GM12864 (cell line): ENCODE measurements at regions not wholly inside any gene's neighbourhood (a gene's known extent, or its start where the extent isn't known, plus 50 kb on each side); places are given as distances from the start of the nearest gene placed in this dataset.

Source experiments
- DNase-seq: peaks from one replicate; pipeline ENCODE4 v3.0.0-alpha.2; 2011; ENCODE audit warnings: low read depth
- H3K4me3 ChIP-seq: 2 replicates; pipeline ENCODE4 v1.5.1; 2011; ENCODE audit warnings: mild to moderate bottlenecking, low read depth, low read length, control low read depth
- TF ChIP-seq, protein P1 (sequence below): IDR thresholded peaks from 2 replicates; pipeline ENCODE4 v1.5.1; 2011; ENCODE audit warnings: low read depth, mild to moderate bottlenecking, moderate library complexity, low read length, control low read depth, inconsistent platforms; ENCODE audit errors: missing control alignments

- TF ChIP-seq, protein P1, sequence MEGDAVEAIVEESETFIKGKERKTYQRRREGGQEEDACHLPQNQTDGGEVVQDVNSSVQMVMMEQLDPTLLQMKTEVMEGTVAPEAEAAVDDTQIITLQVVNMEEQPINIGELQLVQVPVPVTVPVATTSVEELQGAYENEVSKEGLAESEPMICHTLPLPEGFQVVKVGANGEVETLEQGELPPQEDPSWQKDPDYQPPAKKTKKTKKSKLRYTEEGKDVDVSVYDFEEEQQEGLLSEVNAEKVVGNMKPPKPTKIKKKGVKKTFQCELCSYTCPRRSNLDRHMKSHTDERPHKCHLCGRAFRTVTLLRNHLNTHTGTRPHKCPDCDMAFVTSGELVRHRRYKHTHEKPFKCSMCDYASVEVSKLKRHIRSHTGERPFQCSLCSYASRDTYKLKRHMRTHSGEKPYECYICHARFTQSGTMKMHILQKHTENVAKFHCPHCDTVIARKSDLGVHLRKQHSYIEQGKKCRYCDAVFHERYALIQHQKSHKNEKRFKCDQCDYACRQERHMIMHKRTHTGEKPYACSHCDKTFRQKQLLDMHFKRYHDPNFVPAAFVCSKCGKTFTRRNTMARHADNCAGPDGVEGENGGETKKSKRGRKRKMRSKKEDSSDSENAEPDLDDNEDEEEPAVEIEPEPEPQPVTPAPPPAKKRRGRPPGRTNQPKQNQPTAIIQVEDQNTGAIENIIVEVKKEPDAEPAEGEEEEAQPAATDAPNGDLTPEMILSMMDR: no peak
- no peak overlapping the region for H3K4me3 ChIP-seq
- DNase-seq: no peak
These were observed 51.3 kb upstream of the LRRN2 start for GRCh38 chr1:204736836-204737235.

- DNase-seq: no peak
- TF ChIP-seq, protein P1: no peak
- H3K4me3 ChIP-seq: no peak overlapping the region
These were observed 53.0 kb upstream of the LRRN2 start for GRCh38 chr1:204738506-204738905.

DNA sequence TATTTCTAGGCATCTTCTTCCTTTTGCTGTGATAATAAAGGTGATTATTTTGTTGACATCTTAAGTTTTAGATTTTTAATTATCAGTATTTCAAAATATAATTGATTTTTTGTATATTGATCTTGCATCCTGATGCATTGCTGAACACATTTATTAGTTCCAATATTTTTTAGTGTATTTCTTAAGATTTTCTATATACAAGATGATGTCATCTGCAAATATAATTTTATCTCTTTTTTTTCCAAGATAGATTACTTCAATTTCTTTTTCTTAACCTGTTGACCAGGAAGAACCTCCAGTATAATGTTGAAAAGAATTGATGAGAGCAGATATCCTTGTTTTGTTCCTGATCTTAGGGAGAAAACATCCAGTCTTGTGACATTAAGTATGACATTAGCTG lies 54.8 kb upstream of the LRRN2 start:
- no peak for DNase-seq
- TF ChIP-seq, protein P1: no peak
- H3K4me3 ChIP-seq: no peak overlapping the region

DNA sequence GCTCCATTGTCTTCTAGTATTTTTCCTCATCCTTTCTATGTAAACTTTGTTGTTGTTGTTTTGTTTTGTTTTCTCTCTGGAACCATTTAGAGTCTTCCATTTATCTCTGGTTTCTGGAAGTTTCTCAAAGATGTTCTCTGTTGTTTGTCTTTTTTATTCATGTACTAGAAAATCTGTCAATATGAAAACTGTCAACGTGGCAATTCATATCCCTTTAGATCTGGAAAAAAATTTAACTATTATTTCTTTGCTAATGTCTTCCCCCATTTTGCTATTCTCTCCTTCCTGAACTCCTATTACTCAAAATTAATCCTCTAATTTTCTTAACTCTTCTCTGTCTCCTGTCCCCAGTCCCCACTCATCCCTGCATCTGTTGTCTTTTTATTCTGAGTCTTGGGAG lies 55.9 kb upstream of the LRRN2 start:
- TF ChIP-seq, protein P1: no peak
- no peak for DNase-seq
- H3K4me3 ChIP-seq: no peak overlapping the region

GRCh38 chr1:204742676-204743251 lies 57.2 kb upstream of the LRRN2 start:
- no peak for DNase-seq
- TF ChIP-seq, protein P1: no peak
- H3K4me3 ChIP-seq: no peak overlapping the region

DNA sequence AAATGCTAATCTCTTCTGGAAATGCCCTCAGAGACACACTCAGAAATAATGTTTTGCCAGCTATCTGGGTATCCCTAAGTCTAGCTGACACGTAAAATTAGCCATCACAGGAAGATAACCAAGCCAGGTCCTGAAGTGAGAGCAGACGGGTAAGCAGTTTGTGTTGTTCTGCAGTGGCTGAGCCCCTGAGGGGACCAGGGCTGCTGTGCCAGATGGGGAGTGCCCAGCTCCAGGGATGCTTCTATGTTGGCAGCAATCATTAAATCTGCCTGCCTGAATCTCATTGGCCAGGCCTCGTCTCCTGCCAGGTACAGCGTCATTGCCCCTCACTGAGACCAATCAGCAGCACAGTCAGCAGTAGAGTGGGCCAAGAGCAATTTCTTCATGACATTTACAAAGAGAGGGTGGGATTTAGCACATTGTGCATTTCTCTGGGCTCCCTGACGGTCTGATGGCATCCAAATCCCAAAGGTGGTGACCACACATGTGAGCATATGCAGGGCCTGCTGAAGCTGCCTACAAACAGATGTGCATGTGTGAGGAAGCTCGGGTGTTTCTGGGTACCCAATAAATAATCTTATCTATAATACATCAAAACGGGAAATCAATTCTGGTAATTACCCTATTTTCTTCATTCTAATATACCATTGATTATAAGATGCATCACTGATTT lies 58.7 kb upstream of the LRRN2 start:
- TF ChIP-seq, protein P1: no peak
- DNase-seq: no peak
- H3K4me3 ChIP-seq: no peak overlapping the region
